ENCODE measurements at regions not wholly inside any gene's neighbourhood (a gene's known extent, or its start where the extent isn't known, plus 50 kb on each side); places are given as distances from the start of the nearest gene placed in this dataset.

DNA sequence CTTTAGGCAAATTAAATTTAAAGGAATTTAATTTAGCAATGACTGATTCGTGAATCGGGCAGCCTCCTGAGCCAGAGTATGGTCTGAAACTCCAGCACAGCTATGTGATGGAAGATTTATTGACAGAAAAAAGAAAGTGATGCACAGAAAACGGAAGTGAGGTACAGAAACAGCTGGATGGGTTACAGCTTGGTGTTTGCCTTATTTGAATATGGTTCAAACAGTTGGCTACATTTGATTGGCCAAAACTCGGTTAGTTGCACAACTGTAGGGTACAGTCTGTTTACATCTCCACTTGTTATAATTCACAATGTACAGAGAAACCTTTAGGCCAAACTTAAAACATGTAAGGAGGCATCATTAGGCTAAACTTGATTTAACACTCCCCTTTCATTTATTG lies 1716.1 kb upstream of the C9orf72 start:
- TF ChIP-seq ZNF274 (IDR thresholded peaks at IDR 0.05; ENCODE audit: low read depth, low read length) (no peak), SUZ12 (IDR thresholded peaks at IDR 0.05; ENCODE audit: extremely low read depth, insufficient read depth, insufficient read length) (no peak), YY1 (IDR thresholded peaks at IDR 0.05; ENCODE audit: insufficient read depth, insufficient read length) (no peak)

All from NT2/D1 (cell line).